ENCODE measurements at regions not wholly inside any gene's neighbourhood (a gene's known extent, or its start where the extent isn't known, plus 50 kb on each side); places are given as distances from the start of the nearest gene placed in this dataset.

GRCh38 chr3:34878488-34878887 lies 760.8 kb upstream of the ARPP21 start:
- DNase-seq (ENCODE audit: low spot score in 2 of 2), result no peak
- no peaks in the 10 kb centered on the region for H3K4me1 ChIP-seq
- TF ChIP-seq CTCF (IDR thresholded peaks at IDR 0.05), result no peak
- no peak overlapping the region for H3K27ac ChIP-seq
- intact Hi-C loops (cut with DNase I), result no loop called here
- no peaks in the 10 kb centered on the region for H3K27me3 ChIP-seq
- H3K36me3 ChIP-seq, result no peaks in the 10 kb centered on the region
- no peak overlapping the region for H3K4me3 ChIP-seq
- H3K9me3 ChIP-seq, result no peaks in the 10 kb centered on the region

- TF ChIP-seq CTCF (IDR thresholded peaks at IDR 0.05), result no peak
- Histone ChIP-seq H3K4me1 (no peaks in the 10 kb centered on the region), H3K27me3 (no peaks in the 10 kb centered on the region), H3K27ac (no peak overlapping the region), H3K9me3 (no peaks in the 10 kb centered on the region), H3K36me3 (no peaks in the 10 kb centered on the region), H3K4me3 (no peak overlapping the region)
- DNase-seq (ENCODE audit: low spot score in 2 of 2), result no peak
- intact Hi-C loops (cut with DNase I), result no loop called here
These were observed 758.3 kb upstream of the ARPP21 start for GRCh38 chr3:34881026-34881425.

GRCh38 chr3:34882764-34883163 lies 756.6 kb upstream of the ARPP21 start:
- H3K36me3 ChIP-seq, result no peaks in the 10 kb centered on the region
- no peak overlapping the region for H3K27ac ChIP-seq
- no peak for TF ChIP-seq CTCF (IDR thresholded peaks at IDR 0.05)
- DNase-seq (ENCODE audit: low spot score in 2 of 2), result no peak
- H3K4me3 ChIP-seq, result no peak overlapping the region
- no peaks in the 10 kb centered on the region for H3K9me3 ChIP-seq
- no peaks in the 10 kb centered on the region for H3K4me1 ChIP-seq
- intact Hi-C loops (cut with DNase I), result no loop called here
- no peaks in the 10 kb centered on the region for H3K27me3 ChIP-seq

GRCh38 chr3:34884007-34884406 lies 755.3 kb upstream of the ARPP21 start:
- H3K27ac ChIP-seq, result no peak overlapping the region
- intact Hi-C loops (cut with DNase I), result no loop called here
- no peaks in the 10 kb centered on the region for H3K27me3 ChIP-seq
- no peaks in the 10 kb centered on the region for H3K36me3 ChIP-seq
- DNase-seq (ENCODE audit: low spot score in 2 of 2), result no peak
- no peak overlapping the region for H3K4me3 ChIP-seq
- TF ChIP-seq CTCF (IDR thresholded peaks at IDR 0.05), result no peak
- no peaks in the 10 kb centered on the region for H3K4me1 ChIP-seq
- no peaks in the 10 kb centered on the region for H3K9me3 ChIP-seq

GRCh38 chr3:34886443-34886842 lies 752.9 kb upstream of the ARPP21 start:
- no peak overlapping the region for H3K4me3 ChIP-seq
- no peaks in the 10 kb centered on the region for H3K9me3 ChIP-seq
- H3K27me3 ChIP-seq, result no peaks in the 10 kb centered on the region
- intact Hi-C loops (cut with DNase I), result no loop called here
- no peak overlapping the region for H3K27ac ChIP-seq
- H3K36me3 ChIP-seq, result no peaks in the 10 kb centered on the region
- H3K4me1 ChIP-seq, result no peaks in the 10 kb centered on the region
- DNase-seq (ENCODE audit: low spot score in 2 of 2), result no peak
- TF ChIP-seq CTCF (IDR thresholded peaks at IDR 0.05), result no peak

GRCh38 chr3:34889641-34890040 lies 749.7 kb upstream of the ARPP21 start:
- no peaks in the 10 kb centered on the region for H3K4me1 ChIP-seq
- DNase-seq (ENCODE audit: low spot score in 2 of 2), result no peak
- no peak for TF ChIP-seq CTCF (IDR thresholded peaks at IDR 0.05)
- H3K36me3 ChIP-seq, result no peaks in the 10 kb centered on the region
- no peaks in the 10 kb centered on the region for H3K27me3 ChIP-seq
- intact Hi-C loops (cut with DNase I), result no loop called here
- H3K9me3 ChIP-seq, result no peaks in the 10 kb centered on the region
- H3K4me3 ChIP-seq, result no peak overlapping the region
- no peak overlapping the region for H3K27ac ChIP-seq

Measured in ascending aorta (tissue), 2 donors.